Mesenchymal stem cell (in vitro differentiated cells and primary cell): ENCODE measurements at regions not wholly inside any gene's neighbourhood (a gene's known extent, or its start where the extent isn't known, plus 50 kb on each side); places are given as distances from the start of the nearest gene placed in this dataset.

ENCODE experiments used
- DNase-seq: peaks from one replicate; pipeline ENCODE4 v3.0.0-alpha.2; 2013
- H2AFZ ChIP-seq: one replicate; pipeline ENCODE4 v1.6.1; 2013; ENCODE audit warnings: low read depth, mild to moderate bottlenecking, control low read depth, inconsistent platforms, low read length, moderate library complexity
- H2AK5ac ChIP-seq: 2 replicates; pipeline ENCODE4 v1.6.1; 2013; ENCODE audit warnings: low read length, moderate library complexity, mild to moderate bottlenecking, inconsistent platforms; ENCODE audit not compliant: severe bottlenecking
- H2BK120ac ChIP-seq: one replicate; pipeline ENCODE4 v1.6.1; 2013; ENCODE audit warnings: low read depth, mild to moderate bottlenecking, inconsistent platforms, low read length, moderate library complexity
- H2BK12ac ChIP-seq, 2 experiments: one replicate each; pipeline ENCODE4 v1.6.1; 2013; ENCODE audit warnings: inconsistent platforms in 2 of 2, low read length in 2 of 2, mild to moderate bottlenecking in 2 of 2, moderate library complexity in 2 of 2, control low read depth in 1 of 2
- H2BK15ac ChIP-seq: one replicate; pipeline ENCODE4 v1.6.1; 2013; ENCODE audit warnings: mild to moderate bottlenecking, low read depth, inconsistent platforms; ENCODE audit not compliant: poor library complexity, severe bottlenecking
- H2BK5ac ChIP-seq: 2 replicates; pipeline ENCODE4 v1.6.1; 2013; ENCODE audit warnings: low read depth, mild to moderate bottlenecking, low read length, control low read depth, inconsistent platforms; ENCODE audit not compliant: poor library complexity, severe bottlenecking
- H3K14ac ChIP-seq, 2 experiments: one replicate each; pipeline ENCODE4 v1.6.1; 2013; ENCODE audit warnings: inconsistent platforms in 2 of 2, low read length in 2 of 2, control low read depth in 1 of 2, mild to moderate bottlenecking in 1 of 2, moderate library complexity in 1 of 2
- H3K18ac ChIP-seq, 2 experiments: one replicate each; pipeline ENCODE4 v1.6.1; 2013; ENCODE audit warnings: inconsistent platforms in 2 of 2, low read length in 2 of 2, control low read depth in 1 of 2, low read depth in 1 of 2, mild to moderate bottlenecking in 1 of 2
- H3K23ac ChIP-seq, 2 experiments: one replicate each; pipeline ENCODE4 v1.6.1; 2013; ENCODE audit warnings: inconsistent platforms in 2 of 2, low read length in 2 of 2, mild to moderate bottlenecking in 2 of 2, moderate library complexity in 2 of 2, control low read depth in 1 of 2
- H3K27ac ChIP-seq: 2 replicates; pipeline ENCODE4 v1.5.1; 2013; ENCODE audit warnings: mild to moderate bottlenecking, moderate library complexity, low read length, control low read depth, inconsistent platforms; ENCODE audit not compliant: poor library complexity, severe bottlenecking
- H3K27me3 ChIP-seq, 2 experiments: 2 replicates each; pipeline versions ENCODE4 v1.6.1 to v1.7.0; 2013; ENCODE audit warnings: low read length in 2 of 2, mild to moderate bottlenecking in 2 of 2, moderate library complexity in 2 of 2, control low read depth in 1 of 2, inconsistent platforms in 1 of 2; ENCODE audit not compliant: control insufficient read depth in 1 of 2, insufficient read depth in 1 of 2
- H3K36me3 ChIP-seq, 2 experiments: 2 replicates each; pipeline versions ENCODE4 v1.6.1 to v1.7.0; 2013; ENCODE audit warnings: low read length in 2 of 2, control low read depth in 1 of 2, inconsistent platforms in 1 of 2, low read depth in 1 of 2, mild to moderate bottlenecking in 1 of 2; ENCODE audit not compliant: insufficient read depth in 2 of 2, control insufficient read depth in 1 of 2
- H3K4ac ChIP-seq, 2 experiments: one replicate each; pipeline ENCODE4 v1.6.1; 2013; ENCODE audit warnings: inconsistent platforms in 2 of 2, low read length in 2 of 2, mild to moderate bottlenecking in 2 of 2, moderate library complexity in 2 of 2, control low read depth in 1 of 2, low read depth in 1 of 2
- H3K4me1 ChIP-seq: 2 replicates; pipeline ENCODE4 v1.6.1; 2013; ENCODE audit warnings: low read depth, low read length, control low read depth; ENCODE audit not compliant: control insufficient read depth, insufficient read depth
- H3K4me2 ChIP-seq: 2 replicates; pipeline ENCODE4 v1.6.1; 2013; ENCODE audit warnings: low read length, mild to moderate bottlenecking, inconsistent platforms; ENCODE audit not compliant: poor library complexity, severe bottlenecking
- H3K4me3 ChIP-seq, 2 experiments: 2 replicates each; pipeline versions ENCODE4 v1.5.1 to v1.7.0; 2013; ENCODE audit warnings: low read length in 2 of 2, mild to moderate bottlenecking in 2 of 2, control low read depth in 1 of 2, low read depth in 1 of 2; ENCODE audit not compliant: insufficient read depth in 1 of 2
- H3K79me1 ChIP-seq: replicated peaks from 2 replicates; pipeline ENCODE4 v1.6.1; 2013; ENCODE audit warnings: mild to moderate bottlenecking, control low read depth, low read length, inconsistent platforms; ENCODE audit not compliant: poor library complexity, severe bottlenecking
- H3K9ac ChIP-seq: 2 replicates; pipeline ENCODE4 v1.7.0; 2013; ENCODE audit warnings: mild to moderate bottlenecking, low read length, moderate library complexity
- H3K9me3 ChIP-seq: 2 replicates; pipeline ENCODE4 v1.7.0; 2013; ENCODE audit warnings: mild to moderate bottlenecking, low read length; ENCODE audit not compliant: control insufficient read depth
- H4K8ac ChIP-seq: one replicate; pipeline ENCODE4 v1.6.1; 2013; ENCODE audit warnings: inconsistent platforms, mild to moderate bottlenecking, low read length, moderate library complexity
- H4K91ac ChIP-seq: one replicate; pipeline ENCODE4 v1.6.1; 2013; ENCODE audit warnings: mild to moderate bottlenecking, low read length, inconsistent platforms
- WGBS: methylation state at CpG from one replicate; pipeline ENCODE4 v1.1.7; 2013; ENCODE audit warnings: mixed read lengths; 5-methylcytosine and 5-hydroxymethylcytosine counted together

- no peaks in the 10 kb centered on the region for H3K79me1 ChIP-seq
- 81% methylated on average over 3 of the region's 3 CpGs for WGBS
- H2AFZ ChIP-seq: no peak overlapping the region
- H3K27me3 ChIP-seq: peaks cover 0 to 14% of the 10 kb centered on the region in 2 experiments
- H3K4me3 ChIP-seq: no peak overlapping the region
- no peak overlapping the region for H3K14ac ChIP-seq
- no peak overlapping the region for H2BK5ac ChIP-seq
- no peak overlapping the region for H3K4me2 ChIP-seq
- no peak overlapping the region for H3K27ac ChIP-seq
- H3K9me3 ChIP-seq: no peaks in the 10 kb centered on the region
- no peak overlapping the region for H3K9ac ChIP-seq
- no peak overlapping the region for H4K8ac ChIP-seq
- no peak for DNase-seq
- no peak overlapping the region for H2BK120ac ChIP-seq
- no peaks in the 10 kb centered on the region for H3K4me1 ChIP-seq
- H3K23ac ChIP-seq: no peak overlapping the region
- no peak overlapping the region for H2BK12ac ChIP-seq
- H3K18ac ChIP-seq: no peak overlapping the region
- H3K36me3 ChIP-seq: no peaks in the 10 kb centered on the region
- H2AK5ac ChIP-seq: no peak overlapping the region
- no peak overlapping the region for H2BK15ac ChIP-seq
- H4K91ac ChIP-seq: no peak overlapping the region
- H3K4ac ChIP-seq: no peak overlapping the region
Observed at GRCh38 chr9:3698531-3698930, 172.7 kb upstream of the RFX3 start.

DNA sequence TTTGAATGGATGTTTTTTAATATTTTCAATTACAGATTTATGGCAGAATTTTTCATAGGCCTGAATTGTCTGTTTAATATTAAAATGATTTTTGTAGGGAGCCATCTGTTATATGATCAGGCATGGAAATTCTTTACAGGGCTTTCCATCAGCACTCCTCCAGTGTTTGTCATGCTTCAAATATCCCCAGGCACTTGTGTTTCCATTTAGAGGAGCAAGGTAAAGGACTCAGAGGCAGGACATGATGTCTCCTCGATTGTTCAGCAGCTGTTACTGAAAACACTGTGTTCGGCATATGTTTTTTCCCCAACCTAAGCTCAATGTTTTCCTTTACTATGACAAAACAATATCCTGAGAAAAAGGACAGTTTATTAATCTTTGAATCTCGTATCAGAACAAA is 172.3 kb upstream of the RFX3 start:
- Histone ChIP-seq H3K27me3 (peaks cover 0 to 10% of the 10 kb centered on the region in 2 experiments), H3K36me3 (no peaks in the 10 kb centered on the region), H2AK5ac (no peak overlapping the region), H3K18ac (no peak overlapping the region), H3K4ac (no peak overlapping the region), H2BK120ac (no peak overlapping the region), H4K91ac (no peak overlapping the region), H3K79me1 (no peaks in the 10 kb centered on the region), H3K4me2 (no peak overlapping the region), H2BK12ac (no peak overlapping the region), H3K14ac (no peak overlapping the region), H3K23ac (no peak overlapping the region), H4K8ac (no peak overlapping the region), H3K27ac (no peak overlapping the region), H3K9ac (peak overlapping the region; percentile 37), H2AFZ (no peak overlapping the region), H2BK5ac (no peak overlapping the region), H2BK15ac (no peak overlapping the region), H3K4me1 (no peaks in the 10 kb centered on the region), H3K9me3 (no peaks in the 10 kb centered on the region), H3K4me3 (no peak overlapping the region)
- WGBS: 85% methylated on average over 3 of the region's 3 CpGs
- DNase-seq: no peak

DNA sequence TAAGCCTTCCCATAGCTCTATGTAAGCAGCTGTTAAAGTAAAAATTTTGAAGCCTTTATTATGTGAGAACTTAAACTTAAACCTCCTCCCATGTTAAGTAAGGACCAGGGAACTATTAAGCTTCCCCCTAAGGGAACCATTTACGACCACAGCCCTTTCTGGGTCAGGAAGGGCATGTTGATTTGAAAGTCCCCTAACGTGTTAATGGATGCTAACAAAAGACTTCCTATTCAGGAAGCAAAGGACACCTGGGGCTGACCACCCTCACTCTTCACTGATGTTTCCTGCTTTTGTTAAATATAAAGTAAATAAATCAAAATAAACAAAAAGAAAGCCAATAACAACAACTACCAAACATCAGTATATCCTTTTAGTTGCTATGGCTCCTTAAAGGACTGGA is 170.6 kb upstream of the RFX3 start:
- Histone ChIP-seq H2AK5ac (no peak overlapping the region), H2BK15ac (no peak overlapping the region)

GRCh38 chr9:3692606-3693005 is 166.8 kb upstream of the RFX3 start:
- Histone ChIP-seq H3K27me3 (peaks cover 0 to 4% of the 10 kb centered on the region in 2 experiments), H2AK5ac (no peak overlapping the region), H3K27ac (no peak overlapping the region), H4K8ac (no peak overlapping the region), H3K79me1 (no peaks in the 10 kb centered on the region), H2BK15ac (no peak overlapping the region), H3K36me3 (no peaks in the 10 kb centered on the region), H3K18ac (no peak overlapping the region), H3K4me1 (no peaks in the 10 kb centered on the region), H3K9me3 (no peaks in the 10 kb centered on the region), H3K4me2 (no peak overlapping the region), H3K14ac (no peak overlapping the region), H2BK120ac (no peak overlapping the region), H3K4ac (no peak overlapping the region), H2BK12ac (no peak overlapping the region), H3K9ac (no peak overlapping the region), H2AFZ (no peak overlapping the region), H4K91ac (no peak overlapping the region), H3K4me3 (no peak overlapping the region), H2BK5ac (no peak overlapping the region), H3K23ac (no peak overlapping the region)
- 100% methylated on average over 1 of the region's 1 CpG for WGBS
- DNase-seq: no peak

More for the DNA sequence above, 170.6 kb upstream of the RFX3 start:
- peaks cover 0 to 4% of the 10 kb centered on the region in 2 experiments for H3K27me3 ChIP-seq
- no peak overlapping the region for H4K91ac ChIP-seq
- no peak overlapping the region for H3K14ac ChIP-seq
- no peak overlapping the region for H2BK5ac ChIP-seq
- H3K36me3 ChIP-seq: no peaks in the 10 kb centered on the region
- DNase-seq: no peak
- 28% methylated on average over 2 of the region's 2 CpGs for WGBS
- no peak overlapping the region for H2AFZ ChIP-seq
- H3K9me3 ChIP-seq: no peaks in the 10 kb centered on the region
- H3K18ac ChIP-seq: no peak overlapping the region
- H3K4me1 ChIP-seq: no peaks in the 10 kb centered on the region
- no peak overlapping the region for H3K9ac ChIP-seq
- H3K4me2 ChIP-seq: no peak overlapping the region
- no peak overlapping the region for H4K8ac ChIP-seq
- no peak overlapping the region for H2BK120ac ChIP-seq
- H3K23ac ChIP-seq: no peak overlapping the region
- no peak overlapping the region for H2BK12ac ChIP-seq
- H3K4me3 ChIP-seq: no peak overlapping the region
- H3K27ac ChIP-seq: no peak overlapping the region
- H3K79me1 ChIP-seq: no peaks in the 10 kb centered on the region
- H3K4ac ChIP-seq: no peak overlapping the region
